ENCODE measurements at regions not wholly inside any gene's neighbourhood (a gene's known extent, or its start where the extent isn't known, plus 50 kb on each side); places are given as distances from the start of the nearest gene placed in this dataset.

DNA sequence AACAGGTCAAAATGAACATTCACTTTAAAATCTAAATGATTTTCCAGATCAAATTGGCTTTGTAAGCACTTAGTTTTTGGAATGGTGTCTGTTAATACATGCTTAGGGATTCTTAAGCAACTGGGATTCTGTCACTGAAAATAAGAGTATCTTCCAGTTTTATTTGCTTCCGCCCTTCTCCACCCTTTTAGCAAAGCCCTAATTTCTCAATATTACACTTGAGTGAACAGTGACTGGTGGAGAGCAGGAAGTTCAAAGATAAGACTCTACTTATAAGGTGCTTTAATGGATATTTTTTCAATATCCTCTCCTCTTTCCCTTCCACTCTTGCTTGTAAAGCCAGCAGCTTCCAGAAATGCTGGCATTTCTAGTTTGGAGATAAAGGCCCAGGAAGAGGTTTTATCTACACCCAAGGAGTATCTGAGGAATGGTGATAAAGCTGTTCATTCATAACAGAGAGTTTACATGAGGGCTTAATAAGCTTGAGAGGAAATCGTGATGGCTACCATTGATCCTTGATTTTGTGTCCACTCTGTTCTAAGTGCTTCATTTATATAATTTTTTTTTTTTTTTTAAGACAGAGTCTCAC is 265.9 kb upstream of the PRICKLE1 start:
- no peak for DNase-seq (ENCODE audit: low read depth)
- H3K4me1 ChIP-seq (ENCODE audit: control insufficient read depth, insufficient read depth, low read length) = no peaks in the 10 kb centered on the region
- no peak overlapping the region for H3K4me3 ChIP-seq (ENCODE audit: low read length)
- no peaks in the 10 kb centered on the region for H3K9me3 ChIP-seq (ENCODE audit: control insufficient read depth, low read length)
- no peaks in the 10 kb centered on the region for H3K36me3 ChIP-seq (ENCODE audit: control insufficient read depth, insufficient read depth, low read length, severe bottlenecking)
- no peaks in the 10 kb centered on the region for H3K27me3 ChIP-seq (replicated peaks; ENCODE audit: control insufficient read depth, insufficient read depth, low read length)
- no peak overlapping the region for H3K9ac ChIP-seq (ENCODE audit: low read length)

GRCh38 chr12:42854826-42855225 is 265.3 kb upstream of the PRICKLE1 start:
- no peak overlapping the region for H3K9ac ChIP-seq (ENCODE audit: low read length)
- H3K36me3 ChIP-seq (ENCODE audit: control insufficient read depth, insufficient read depth, low read length, severe bottlenecking) = no peaks in the 10 kb centered on the region
- H3K4me3 ChIP-seq (ENCODE audit: low read length) = no peak overlapping the region
- DNase-seq (ENCODE audit: low read depth) = no peak
- no peaks in the 10 kb centered on the region for H3K27me3 ChIP-seq (replicated peaks; ENCODE audit: control insufficient read depth, insufficient read depth, low read length)
- no peaks in the 10 kb centered on the region for H3K4me1 ChIP-seq (ENCODE audit: control insufficient read depth, insufficient read depth, low read length)
- no peaks in the 10 kb centered on the region for H3K9me3 ChIP-seq (ENCODE audit: control insufficient read depth, low read length)

- H3K36me3 ChIP-seq (ENCODE audit: control insufficient read depth, insufficient read depth, low read length, severe bottlenecking) = no peaks in the 10 kb centered on the region
- H3K27me3 ChIP-seq (replicated peaks; ENCODE audit: control insufficient read depth, insufficient read depth, low read length) = no peaks in the 10 kb centered on the region
- no peak for DNase-seq (ENCODE audit: low read depth)
- no peak overlapping the region for H3K9ac ChIP-seq (ENCODE audit: low read length)
- no peaks in the 10 kb centered on the region for H3K4me1 ChIP-seq (ENCODE audit: control insufficient read depth, insufficient read depth, low read length)
- no peaks in the 10 kb centered on the region for H3K9me3 ChIP-seq (ENCODE audit: control insufficient read depth, low read length)
- H3K4me3 ChIP-seq (ENCODE audit: low read length) = no peak overlapping the region
These were observed 264.7 kb upstream of the PRICKLE1 start for GRCh38 chr12:42854208-42854607.

DNA sequence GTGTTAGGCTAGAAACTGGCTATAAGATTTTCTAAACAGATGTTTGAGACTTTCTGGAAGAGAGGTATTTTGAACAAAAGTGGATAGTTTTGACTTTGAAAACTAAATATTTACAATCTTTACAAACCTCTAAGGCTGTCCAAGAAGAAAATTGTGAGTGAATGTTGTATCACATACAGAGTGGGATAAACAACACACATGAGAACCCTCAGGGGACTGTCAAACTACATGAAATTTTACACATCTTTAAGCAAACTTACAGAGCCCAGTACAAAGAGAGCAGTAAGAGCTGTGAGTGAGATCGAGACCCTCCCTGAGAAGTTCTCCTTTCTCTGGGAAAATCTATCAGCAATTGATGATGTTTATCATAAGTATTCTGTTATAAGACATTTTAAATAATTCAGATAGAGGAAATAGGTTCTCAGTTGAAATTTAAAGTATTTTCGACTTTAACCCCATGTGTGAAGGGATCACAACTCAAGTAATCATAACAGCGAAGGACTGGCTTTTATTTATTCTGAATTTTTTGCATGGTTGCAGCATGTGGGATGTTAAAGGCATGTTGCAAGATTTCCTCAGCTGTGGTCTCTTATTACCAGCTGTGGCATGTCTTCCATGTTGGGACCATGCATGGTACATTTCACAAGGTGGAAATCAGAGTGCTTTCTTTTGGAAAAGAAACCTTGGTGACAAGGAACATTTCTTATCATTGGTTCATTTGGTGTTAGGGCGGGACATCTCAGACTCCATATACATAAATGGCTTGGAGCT is 264.0 kb upstream of the PRICKLE1 start:
- H3K4me1 ChIP-seq (ENCODE audit: control insufficient read depth, insufficient read depth, low read length) = no peaks in the 10 kb centered on the region
- peak; percentile 15 for DNase-seq (ENCODE audit: low read depth)
- H3K4me3 ChIP-seq (ENCODE audit: low read length) = no peak overlapping the region
- no peaks in the 10 kb centered on the region for H3K27me3 ChIP-seq (replicated peaks; ENCODE audit: control insufficient read depth, insufficient read depth, low read length)
- H3K9ac ChIP-seq (ENCODE audit: low read length) = no peak overlapping the region
- H3K9me3 ChIP-seq (ENCODE audit: control insufficient read depth, low read length) = no peaks in the 10 kb centered on the region
- no peaks in the 10 kb centered on the region for H3K36me3 ChIP-seq (ENCODE audit: control insufficient read depth, insufficient read depth, low read length, severe bottlenecking)

DNA sequence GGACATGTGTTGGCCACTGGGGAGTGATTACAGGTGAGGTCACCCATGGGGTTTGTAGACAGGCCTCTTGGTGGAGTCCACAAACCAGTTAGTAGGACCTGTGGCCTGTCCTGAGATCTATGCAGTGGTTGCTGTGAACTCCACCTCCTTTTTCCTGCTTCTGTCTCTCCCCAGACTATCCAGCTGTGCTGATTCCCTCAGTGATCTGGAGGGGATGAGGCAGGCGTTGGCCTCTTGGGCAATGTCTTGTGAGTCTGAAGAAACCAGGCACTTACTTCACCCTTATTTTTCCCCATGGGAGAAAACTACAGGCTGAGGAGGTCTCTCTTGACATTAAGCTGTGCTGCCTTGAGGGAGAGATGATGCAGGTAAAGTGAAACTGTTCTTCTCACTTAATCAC is 257.2 kb upstream of the PRICKLE1 start:
- no peak overlapping the region for H3K9ac ChIP-seq (ENCODE audit: low read length)
- peaks cover 6% of the 10 kb centered on the region for H3K4me1 ChIP-seq (ENCODE audit: control insufficient read depth, insufficient read depth, low read length)
- no peaks in the 10 kb centered on the region for H3K27me3 ChIP-seq (replicated peaks; ENCODE audit: control insufficient read depth, insufficient read depth, low read length)
- H3K4me3 ChIP-seq (ENCODE audit: low read length) = no peak overlapping the region
- H3K36me3 ChIP-seq (ENCODE audit: control insufficient read depth, insufficient read depth, low read length, severe bottlenecking) = no peaks in the 10 kb centered on the region
- H3K9me3 ChIP-seq (ENCODE audit: control insufficient read depth, low read length) = no peaks in the 10 kb centered on the region
- peak; percentile 46 for DNase-seq (ENCODE audit: low read depth)

DNA sequence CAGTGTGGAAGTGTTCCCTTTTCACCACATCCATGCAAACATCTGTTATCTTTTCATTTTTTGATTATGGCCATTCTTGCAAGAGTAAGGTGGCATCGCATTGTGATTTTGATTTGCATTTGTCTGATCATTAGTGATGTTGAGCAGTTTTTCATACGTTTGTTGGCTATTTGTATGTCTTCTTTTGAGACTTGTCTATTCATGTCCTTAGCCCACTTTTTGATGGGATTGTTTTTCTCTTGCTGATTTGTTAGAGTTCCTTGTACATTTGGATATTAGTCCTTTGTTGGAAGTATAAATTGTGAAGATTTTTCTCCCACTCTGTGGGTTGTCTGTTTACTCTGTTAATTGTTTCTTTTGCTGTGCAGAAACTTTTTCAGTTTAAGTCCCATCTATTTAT is 244.5 kb upstream of the PRICKLE1 start:
- H3K4me3 ChIP-seq (ENCODE audit: low read length) = no peak overlapping the region
- H3K9me3 ChIP-seq (ENCODE audit: control insufficient read depth, low read length) = peaks cover 9% of the 10 kb centered on the region
- no peak overlapping the region for H3K9ac ChIP-seq (ENCODE audit: low read length)
- no peak for DNase-seq (ENCODE audit: low read depth)
- no peaks in the 10 kb centered on the region for H3K36me3 ChIP-seq (ENCODE audit: control insufficient read depth, insufficient read depth, low read length, severe bottlenecking)
- no peaks in the 10 kb centered on the region for H3K4me1 ChIP-seq (ENCODE audit: control insufficient read depth, insufficient read depth, low read length)
- H3K27me3 ChIP-seq (replicated peaks; ENCODE audit: control insufficient read depth, insufficient read depth, low read length) = no peaks in the 10 kb centered on the region

- Histone ChIP-seq H3K27me3 (replicated peaks; ENCODE audit: control insufficient read depth, insufficient read depth, low read length) (no peaks in the 10 kb centered on the region), H3K4me3 (ENCODE audit: low read length) (no peak overlapping the region), H3K4me1 (ENCODE audit: control insufficient read depth, insufficient read depth, low read length) (no peaks in the 10 kb centered on the region), H3K9ac (ENCODE audit: low read length) (no peak overlapping the region), H3K9me3 (ENCODE audit: control insufficient read depth, low read length) (peaks cover 14% of the 10 kb centered on the region), H3K36me3 (ENCODE audit: control insufficient read depth, insufficient read depth, low read length, severe bottlenecking) (no peaks in the 10 kb centered on the region)
- no peak for DNase-seq (ENCODE audit: low read depth)
These were observed 239.3 kb upstream of the PRICKLE1 start for GRCh38 chr12:42828836-42829235.

- no peak overlapping the region for H3K9ac ChIP-seq (ENCODE audit: low read length)
- H3K36me3 ChIP-seq (ENCODE audit: control insufficient read depth, insufficient read depth, low read length, severe bottlenecking) = no peaks in the 10 kb centered on the region
- no peaks in the 10 kb centered on the region for H3K4me1 ChIP-seq (ENCODE audit: control insufficient read depth, insufficient read depth, low read length)
- H3K9me3 ChIP-seq (ENCODE audit: control insufficient read depth, low read length) = peaks cover 14% of the 10 kb centered on the region
- no peak overlapping the region for H3K4me3 ChIP-seq (ENCODE audit: low read length)
- no peak for DNase-seq (ENCODE audit: low read depth)
- H3K27me3 ChIP-seq (replicated peaks; ENCODE audit: control insufficient read depth, insufficient read depth, low read length) = no peaks in the 10 kb centered on the region
These were observed 234.8 kb upstream of the PRICKLE1 start for GRCh38 chr12:42824327-42824726.

DNA sequence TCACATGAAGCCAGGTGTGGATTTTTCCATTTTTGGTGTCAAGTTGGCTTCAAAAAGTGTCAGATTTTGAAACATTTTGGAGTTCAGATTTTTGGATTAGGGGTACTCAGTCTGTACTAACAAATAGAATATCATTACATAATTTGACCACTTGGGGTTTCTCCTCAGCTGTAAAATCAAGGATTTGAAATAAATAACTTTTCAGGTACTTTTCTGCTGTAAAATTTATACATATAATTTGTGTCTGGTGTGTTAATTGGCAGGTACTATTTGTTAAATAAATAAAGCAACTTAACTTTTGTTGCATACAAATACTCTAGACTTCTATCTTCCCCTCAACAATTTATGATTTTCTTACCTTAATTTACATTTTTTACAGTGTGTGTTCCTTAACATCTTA is 234.1 kb upstream of the PRICKLE1 start:
- DNase-seq (ENCODE audit: low read depth) = no peak

DNA sequence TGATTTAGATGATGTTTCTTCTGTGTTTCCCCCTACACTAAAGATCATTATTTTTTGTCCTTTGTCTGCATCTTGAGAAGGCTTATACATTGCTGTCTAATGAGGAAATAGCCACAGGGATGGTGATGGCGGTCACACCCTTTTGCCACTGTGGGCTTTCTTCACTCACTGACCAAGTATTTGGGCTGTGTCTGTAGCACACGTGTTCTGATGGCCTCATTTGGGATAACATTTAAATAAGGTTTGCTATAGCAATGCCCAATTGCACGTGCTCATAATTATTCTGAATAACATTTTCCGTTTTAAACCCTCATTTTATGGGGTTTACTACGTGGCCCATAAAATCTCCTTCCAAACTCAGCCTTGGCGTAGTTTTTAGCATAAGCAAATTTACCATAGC is 230.3 kb upstream of the PRICKLE1 start:
- Histone ChIP-seq H3K27me3 (replicated peaks; ENCODE audit: control insufficient read depth, insufficient read depth, low read length) (no peaks in the 10 kb centered on the region), H3K4me3 (ENCODE audit: low read length) (no peak overlapping the region), H3K9me3 (ENCODE audit: control insufficient read depth, low read length) (peaks cover 11% of the 10 kb centered on the region), H3K36me3 (ENCODE audit: control insufficient read depth, insufficient read depth, low read length, severe bottlenecking) (no peaks in the 10 kb centered on the region), H3K9ac (ENCODE audit: low read length) (no peak overlapping the region), H3K4me1 (ENCODE audit: control insufficient read depth, insufficient read depth, low read length) (no peaks in the 10 kb centered on the region)
- peak; percentile 4 for DNase-seq (ENCODE audit: low read depth)

More for the DNA sequence above, 234.1 kb upstream of the PRICKLE1 start:
- H3K27me3 ChIP-seq (replicated peaks; ENCODE audit: control insufficient read depth, insufficient read depth, low read length) = no peaks in the 10 kb centered on the region
- H3K4me3 ChIP-seq (ENCODE audit: low read length) = no peak overlapping the region
- H3K9ac ChIP-seq (ENCODE audit: low read length) = no peak overlapping the region
- no peaks in the 10 kb centered on the region for H3K36me3 ChIP-seq (ENCODE audit: control insufficient read depth, insufficient read depth, low read length, severe bottlenecking)
- no peaks in the 10 kb centered on the region for H3K4me1 ChIP-seq (ENCODE audit: control insufficient read depth, insufficient read depth, low read length)
- peaks cover 14% of the 10 kb centered on the region for H3K9me3 ChIP-seq (ENCODE audit: control insufficient read depth, low read length)

DNA sequence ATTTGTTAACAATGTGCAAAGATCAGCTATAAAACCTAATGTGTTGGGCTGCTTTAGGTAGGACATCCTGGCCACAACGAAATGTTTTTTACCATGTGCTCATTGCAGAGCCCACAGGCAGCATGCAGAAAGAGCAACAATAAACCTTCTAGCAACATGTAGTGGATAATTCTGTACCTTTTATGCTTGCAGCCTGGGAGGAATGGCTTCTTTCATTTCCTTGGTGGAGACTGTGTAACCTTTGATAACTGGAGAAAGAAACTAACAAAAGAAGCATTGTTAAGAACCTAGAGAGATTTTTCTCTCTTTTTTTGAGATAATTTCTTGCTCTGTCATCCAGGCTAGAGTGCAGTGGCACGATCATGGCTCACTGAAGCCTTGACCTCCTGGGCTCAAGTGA is 225.5 kb upstream of the PRICKLE1 start:
- Histone ChIP-seq H3K9ac (ENCODE audit: low read length) (no peak overlapping the region), H3K4me3 (ENCODE audit: low read length) (no peak overlapping the region), H3K27me3 (replicated peaks; ENCODE audit: control insufficient read depth, insufficient read depth, low read length) (no peaks in the 10 kb centered on the region), H3K9me3 (ENCODE audit: control insufficient read depth, low read length) (no peaks in the 10 kb centered on the region), H3K36me3 (ENCODE audit: control insufficient read depth, insufficient read depth, low read length, severe bottlenecking) (no peaks in the 10 kb centered on the region), H3K4me1 (ENCODE audit: control insufficient read depth, insufficient read depth, low read length) (peaks cover 2% of the 10 kb centered on the region)
- DNase-seq (ENCODE audit: low read depth) = no peak

DNA sequence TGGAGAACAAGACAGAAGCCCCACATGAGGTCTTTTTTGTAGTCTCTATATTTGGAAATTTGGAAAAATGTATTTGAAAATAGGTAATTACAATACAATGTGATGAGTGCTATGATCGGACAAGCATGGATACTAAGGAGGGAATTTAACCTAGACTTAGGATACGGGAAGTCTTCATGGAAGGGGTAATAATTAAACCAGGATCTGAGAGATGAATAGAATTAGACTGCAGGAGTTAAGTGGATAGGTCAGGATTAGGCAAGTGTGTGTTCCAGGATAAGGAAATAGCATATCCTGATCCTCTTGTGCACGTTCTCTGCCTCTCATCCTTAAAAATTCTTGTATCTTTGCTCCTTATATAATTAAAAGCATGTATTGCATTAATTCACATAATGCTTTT is 223.3 kb upstream of the PRICKLE1 start:
- no peak for DNase-seq (ENCODE audit: low read depth)
- H3K9ac ChIP-seq (ENCODE audit: low read length) = no peak overlapping the region
- H3K27me3 ChIP-seq (replicated peaks; ENCODE audit: control insufficient read depth, insufficient read depth, low read length) = no peaks in the 10 kb centered on the region
- no peaks in the 10 kb centered on the region for H3K9me3 ChIP-seq (ENCODE audit: control insufficient read depth, low read length)
- H3K36me3 ChIP-seq (ENCODE audit: control insufficient read depth, insufficient read depth, low read length, severe bottlenecking) = no peaks in the 10 kb centered on the region
- no peak overlapping the region for H3K4me3 ChIP-seq (ENCODE audit: low read length)
- peaks cover 10% of the 10 kb centered on the region for H3K4me1 ChIP-seq (ENCODE audit: control insufficient read depth, insufficient read depth, low read length)

Data from adipocyte (in vitro differentiated cells).